Endothelial cell of umbilical vein (primary cell): ENCODE measurements at regions not wholly inside any gene's neighbourhood (a gene's known extent, or its start where the extent isn't known, plus 50 kb on each side); places are given as distances from the start of the nearest gene placed in this dataset.

Experiments used
- EZH2 ChIP-seq: IDR thresholded peaks from 2 replicates; pipeline ENCODE4 v1.6.1; 2012; ENCODE audit warnings: borderline replicate concordance, low read depth, mild to moderate bottlenecking, moderate library complexity, low read length, inconsistent platforms; ENCODE audit not compliant: severe bottlenecking
- JUN ChIP-seq: IDR thresholded peaks from 2 replicates; pipeline ENCODE4 v1.6.1; 2011; ENCODE audit warnings: borderline replicate concordance, low read depth; ENCODE audit not compliant: insufficient read length, insufficient read depth
- POLR2A ChIP-seq: IDR thresholded peaks from 2 replicates; pipeline ENCODE4 v1.6.1; 2012; ENCODE audit warnings: low read depth, mild to moderate bottlenecking, control low read depth, low read length
- POLR2AphosphoS5 ChIP-seq: IDR thresholded peaks from 2 replicates; pipeline ENCODE4 v1.6.1; 2012; ENCODE audit warnings: low read depth, mild to moderate bottlenecking, control low read depth, low read length, moderate library complexity; ENCODE audit not compliant: insufficient read depth
- TF ChIP-seq, protein P1 (sequence below), 2 donors: IDR thresholded peaks; 1 replicate in 1 of 2; 2 replicates in 1 of 2; pipeline ENCODE4 v1.5.1; 2011; ENCODE audit warnings: low read length in 2 of 2, mild to moderate bottlenecking in 2 of 2, moderate library complexity in 2 of 2, control low read depth in 1 of 2, inconsistent platforms in 1 of 2, low read depth in 1 of 2; ENCODE audit not compliant: insufficient read depth in 1 of 2; ENCODE audit errors: extremely low read depth in 1 of 2

DNA sequence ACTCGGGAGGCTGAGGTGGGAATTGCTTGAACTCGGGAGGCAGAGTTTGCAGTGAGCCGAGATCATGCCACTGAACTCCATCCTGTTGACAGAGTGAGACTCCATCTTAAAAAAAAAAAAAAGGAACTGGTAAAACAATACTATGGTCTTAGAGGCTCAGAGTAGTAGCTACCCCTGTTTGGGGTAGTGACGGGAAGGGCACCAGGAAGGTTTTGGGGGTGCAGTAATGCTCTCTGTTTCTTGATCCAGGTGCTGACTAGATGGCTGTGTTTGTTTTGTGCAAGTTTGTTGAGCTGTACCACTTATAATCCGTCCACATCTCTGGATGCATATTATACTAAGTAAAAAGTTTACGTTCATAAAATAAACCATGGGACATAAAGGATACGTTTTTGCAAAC lies 765.8 kb upstream of the TPTE start:
- TF ChIP-seq, protein P1, sequence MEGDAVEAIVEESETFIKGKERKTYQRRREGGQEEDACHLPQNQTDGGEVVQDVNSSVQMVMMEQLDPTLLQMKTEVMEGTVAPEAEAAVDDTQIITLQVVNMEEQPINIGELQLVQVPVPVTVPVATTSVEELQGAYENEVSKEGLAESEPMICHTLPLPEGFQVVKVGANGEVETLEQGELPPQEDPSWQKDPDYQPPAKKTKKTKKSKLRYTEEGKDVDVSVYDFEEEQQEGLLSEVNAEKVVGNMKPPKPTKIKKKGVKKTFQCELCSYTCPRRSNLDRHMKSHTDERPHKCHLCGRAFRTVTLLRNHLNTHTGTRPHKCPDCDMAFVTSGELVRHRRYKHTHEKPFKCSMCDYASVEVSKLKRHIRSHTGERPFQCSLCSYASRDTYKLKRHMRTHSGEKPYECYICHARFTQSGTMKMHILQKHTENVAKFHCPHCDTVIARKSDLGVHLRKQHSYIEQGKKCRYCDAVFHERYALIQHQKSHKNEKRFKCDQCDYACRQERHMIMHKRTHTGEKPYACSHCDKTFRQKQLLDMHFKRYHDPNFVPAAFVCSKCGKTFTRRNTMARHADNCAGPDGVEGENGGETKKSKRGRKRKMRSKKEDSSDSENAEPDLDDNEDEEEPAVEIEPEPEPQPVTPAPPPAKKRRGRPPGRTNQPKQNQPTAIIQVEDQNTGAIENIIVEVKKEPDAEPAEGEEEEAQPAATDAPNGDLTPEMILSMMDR (IDR thresholded peaks at IDR 0.05; ENCODE audit: extremely low read depth in 1 of 2, insufficient read depth in 1 of 2, low read depth in 1 of 2, low read length in 2 of 2), result no peak
- TF ChIP-seq POLR2A (no peak), JUN (no peak), POLR2AphosphoS5 (no peak), EZH2 (no peak)
